ENCODE measurements at regions not wholly inside any gene's neighbourhood (a gene's known extent, or its start where the extent isn't known, plus 50 kb on each side); places are given as distances from the start of the nearest gene placed in this dataset.

DNA sequence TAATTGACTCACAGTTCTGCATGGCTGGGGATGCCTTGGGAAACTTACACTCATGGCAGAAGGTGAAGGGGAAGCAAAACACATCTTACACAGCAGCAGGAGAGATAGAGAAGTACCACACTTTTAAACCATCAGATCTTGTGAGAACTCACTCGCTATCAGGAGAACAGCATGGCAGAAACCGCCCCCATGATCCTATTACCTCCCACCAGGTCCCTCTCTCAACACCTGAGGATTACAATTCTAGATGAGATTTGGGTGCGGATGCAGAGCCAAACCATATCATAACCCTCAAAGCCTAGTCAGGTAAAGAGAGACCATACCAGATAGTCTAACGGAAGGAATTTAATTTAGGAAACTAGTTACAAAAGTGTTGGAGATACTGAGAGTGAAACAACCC is 182.6 kb upstream of the ACVR2A start:
- TF ChIP-seq ZC3H10 (CRISPR knock-in tag; IDR thresholded peaks at IDR 0.05) = no peak
- no peak for TF ChIP-seq OSR1 (CRISPR knock-in tag; IDR thresholded peaks at IDR 0.05)
- TF ChIP-seq BACH2 (CRISPR knock-in tag; IDR thresholded peaks at IDR 0.05; ENCODE audit: borderline replicate concordance) = no peak
- TF ChIP-seq ARNTL (CRISPR knock-in tag; IDR thresholded peaks at IDR 0.05; ENCODE audit: borderline replicate concordance, low read depth) = no peak
- TF ChIP-seq ZNF565 (CRISPR knock-in tag; conservative IDR thresholded peaks at IDR 0.05; ENCODE audit: low read depth) = no peak
- no peak for TF ChIP-seq SNAI2 (CRISPR knock-in tag; IDR thresholded peaks at IDR 0.05)
- no peak for TF ChIP-seq ISL1 (CRISPR knock-in tag; IDR thresholded peaks at IDR 0.05)
- TF ChIP-seq CREB5 (CRISPR knock-in tag; IDR thresholded peaks at IDR 0.05; ENCODE audit: low read depth) = no peak
- TF ChIP-seq ZFP30 (CRISPR knock-in tag; IDR thresholded peaks at IDR 0.05) = no peak
- TF ChIP-seq RARB (CRISPR knock-in tag; IDR thresholded peaks at IDR 0.05) = no peak
- TF ChIP-seq TSHZ2 (CRISPR knock-in tag; IDR thresholded peaks at IDR 0.05) = no peak
- TF ChIP-seq TCF4 (CRISPR knock-in tag; IDR thresholded peaks at IDR 0.05; ENCODE audit: borderline replicate concordance) = no peak
- no peak for TF ChIP-seq ESRRG (CRISPR knock-in tag; IDR thresholded peaks at IDR 0.05)
- TF ChIP-seq CSDC2 (CRISPR knock-in tag; IDR thresholded peaks at IDR 0.05) = no peak
- TF ChIP-seq ZFP3 (CRISPR knock-in tag; IDR thresholded peaks at IDR 0.05) = no peak
- TF ChIP-seq TOX (CRISPR knock-in tag; IDR thresholded peaks at IDR 0.05; ENCODE audit: borderline replicate concordance) = no peak
- TF ChIP-seq, protein P1, sequence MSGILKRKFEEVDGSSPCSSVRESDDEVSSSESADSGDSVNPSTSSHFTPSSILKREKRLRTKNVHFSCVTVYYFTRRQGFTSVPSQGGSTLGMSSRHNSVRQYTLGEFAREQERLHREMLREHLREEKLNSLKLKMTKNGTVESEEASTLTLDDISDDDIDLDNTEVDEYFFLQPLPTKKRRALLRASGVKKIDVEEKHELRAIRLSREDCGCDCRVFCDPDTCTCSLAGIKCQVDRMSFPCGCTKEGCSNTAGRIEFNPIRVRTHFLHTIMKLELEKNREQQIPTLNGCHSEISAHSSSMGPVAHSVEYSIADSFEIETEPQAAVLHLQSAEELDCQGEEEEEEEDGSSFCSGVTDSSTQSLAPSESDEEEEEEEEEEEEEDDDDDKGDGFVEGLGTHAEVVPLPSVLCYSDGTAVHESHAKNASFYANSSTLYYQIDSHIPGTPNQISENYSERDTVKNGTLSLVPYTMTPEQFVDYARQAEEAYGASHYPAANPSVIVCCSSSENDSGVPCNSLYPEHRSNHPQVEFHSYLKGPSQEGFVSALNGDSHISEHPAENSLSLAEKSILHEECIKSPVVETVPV (CRISPR knock-in tag; IDR thresholded peaks at IDR 0.05) = no peak
- no peak for TF ChIP-seq ZNF70 (CRISPR knock-in tag; IDR thresholded peaks at IDR 0.05)
- TF ChIP-seq PPARA (CRISPR knock-in tag; IDR thresholded peaks at IDR 0.05; ENCODE audit: borderline replicate concordance) = no peak
- no peak for ATAC-seq

DNA sequence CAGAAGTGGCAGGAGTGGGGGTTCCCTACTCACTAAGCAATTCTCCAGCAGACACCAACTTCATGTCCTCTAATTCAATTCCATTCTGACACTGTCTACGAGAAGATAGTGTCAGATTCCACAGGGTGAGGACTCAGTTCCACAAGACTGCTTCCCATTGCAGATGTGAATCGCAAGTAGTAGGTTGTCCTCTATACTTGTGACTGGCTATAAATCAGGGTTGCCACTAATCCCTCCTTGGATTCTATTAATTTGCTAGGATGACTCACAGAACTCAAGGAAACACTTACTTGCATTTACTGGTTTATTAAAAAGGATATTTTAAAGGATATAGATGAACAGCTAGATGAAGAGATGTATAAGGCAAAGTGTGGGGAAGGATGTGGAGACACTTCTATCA is 184.1 kb upstream of the ACVR2A start:
- no peak for ATAC-seq
- no peak for TF ChIP-seq ISL1 (CRISPR knock-in tag; IDR thresholded peaks at IDR 0.05)
- no peak for TF ChIP-seq TSHZ2 (CRISPR knock-in tag; IDR thresholded peaks at IDR 0.05)
- TF ChIP-seq CSDC2 (CRISPR knock-in tag; IDR thresholded peaks at IDR 0.05) = no peak
- no peak for TF ChIP-seq ZNF70 (CRISPR knock-in tag; IDR thresholded peaks at IDR 0.05)
- no peak for TF ChIP-seq ZNF565 (CRISPR knock-in tag; conservative IDR thresholded peaks at IDR 0.05; ENCODE audit: low read depth)
- no peak for TF ChIP-seq ESRRG (CRISPR knock-in tag; IDR thresholded peaks at IDR 0.05)
- no peak for TF ChIP-seq PPARA (CRISPR knock-in tag; IDR thresholded peaks at IDR 0.05; ENCODE audit: borderline replicate concordance)
- TF ChIP-seq, protein P2, sequence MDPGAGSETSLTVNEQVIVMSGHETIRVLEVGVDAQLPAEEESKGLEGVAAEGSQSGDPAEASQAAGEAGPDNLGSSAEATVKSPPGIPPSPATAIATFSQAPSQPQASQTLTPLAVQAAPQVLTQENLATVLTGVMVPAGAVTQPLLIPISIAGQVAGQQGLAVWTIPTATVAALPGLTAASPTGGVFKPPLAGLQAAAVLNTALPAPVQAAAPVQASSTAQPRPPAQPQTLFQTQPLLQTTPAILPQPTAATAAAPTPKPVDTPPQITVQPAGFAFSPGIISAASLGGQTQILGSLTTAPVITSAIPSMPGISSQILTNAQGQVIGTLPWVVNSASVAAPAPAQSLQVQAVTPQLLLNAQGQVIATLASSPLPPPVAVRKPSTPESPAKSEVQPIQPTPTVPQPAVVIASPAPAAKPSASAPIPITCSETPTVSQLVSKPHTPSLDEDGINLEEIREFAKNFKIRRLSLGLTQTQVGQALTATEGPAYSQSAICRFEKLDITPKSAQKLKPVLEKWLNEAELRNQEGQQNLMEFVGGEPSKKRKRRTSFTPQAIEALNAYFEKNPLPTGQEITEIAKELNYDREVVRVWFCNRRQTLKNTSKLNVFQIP (CRISPR knock-in tag; IDR thresholded peaks at IDR 0.05; ENCODE audit: borderline replicate concordance, low read depth) = no peak
- TF ChIP-seq RARB (CRISPR knock-in tag; IDR thresholded peaks at IDR 0.05) = no peak
- TF ChIP-seq CREB5 (CRISPR knock-in tag; IDR thresholded peaks at IDR 0.05; ENCODE audit: low read depth) = no peak
- TF ChIP-seq TOX (CRISPR knock-in tag; IDR thresholded peaks at IDR 0.05; ENCODE audit: borderline replicate concordance) = no peak
